SKM-1 treated with dmso at 0.1 percent for 144 hours (cell line): ENCODE measurements at regions not wholly inside any gene's neighbourhood (a gene's known extent, or its start where the extent isn't known, plus 50 kb on each side); places are given as distances from the start of the nearest gene placed in this dataset.

ENCODE experiments used
- DNase-seq: peaks from one replicate; lab custom pipeline; 2025; ENCODE audit not compliant: unreplicated experiment; lab: John Stamatoyannopoulos, UW

DNA sequence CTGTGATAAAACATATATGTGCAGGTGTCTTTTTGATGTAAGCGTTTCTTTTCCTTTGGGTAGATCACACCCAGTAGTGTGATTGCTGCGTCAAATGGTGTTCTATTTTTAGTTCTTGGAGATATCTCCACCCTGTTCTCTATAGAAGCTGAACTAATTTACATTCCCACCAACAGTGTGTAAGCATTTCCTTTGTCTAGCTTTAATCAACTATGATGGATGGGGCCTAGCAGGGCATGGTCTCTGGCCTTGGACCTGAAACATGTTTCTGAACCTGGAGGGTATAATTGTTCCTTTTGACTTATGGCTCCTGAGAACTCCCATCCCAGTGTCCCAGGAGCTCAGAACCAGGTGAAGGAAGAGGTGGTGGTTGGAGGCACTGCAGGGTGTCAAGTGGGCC, 93.9 kb downstream of the HAPSTR1 start:
- no peak for DNase-seq

DNA sequence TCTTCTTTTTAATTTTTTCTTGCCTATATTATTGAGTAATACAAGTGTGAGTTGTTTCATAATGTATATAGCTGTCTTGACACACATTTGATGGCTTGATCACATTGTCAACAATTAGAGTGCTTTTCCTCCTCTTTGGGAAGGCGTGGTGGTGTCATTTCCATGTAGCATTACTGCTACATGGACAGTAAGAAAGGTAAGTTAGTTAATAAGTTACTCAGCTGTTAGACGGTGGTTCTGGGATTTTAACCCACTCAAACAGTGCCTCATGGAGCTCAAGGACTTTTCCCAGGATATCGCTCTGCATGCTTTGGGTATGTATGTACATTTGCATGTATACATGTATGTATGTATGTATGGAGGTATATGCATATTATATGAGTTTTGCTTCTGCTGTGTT, 94.6 kb downstream of the HAPSTR1 start:
- DNase-seq = no peak

DNA sequence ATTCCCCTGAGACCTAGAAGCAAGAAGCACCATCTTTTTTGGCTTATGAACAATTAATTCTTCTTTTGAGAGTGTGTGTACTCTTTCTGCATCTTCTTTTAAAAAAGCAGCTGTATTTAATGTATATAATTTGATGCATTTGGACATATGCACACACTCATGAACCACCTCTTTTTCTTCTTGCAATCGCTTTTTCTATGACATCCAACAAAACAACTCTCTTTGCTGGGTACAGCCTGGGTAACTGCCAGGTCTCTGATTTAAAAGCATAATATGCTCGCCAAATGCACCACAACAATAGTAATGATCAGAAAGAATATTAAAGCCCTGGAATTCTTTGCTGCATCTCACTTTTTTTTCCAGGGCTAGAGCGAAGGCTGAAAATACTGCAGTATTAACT, 97.3 kb downstream of the HAPSTR1 start:
- no peak for DNase-seq

DNA sequence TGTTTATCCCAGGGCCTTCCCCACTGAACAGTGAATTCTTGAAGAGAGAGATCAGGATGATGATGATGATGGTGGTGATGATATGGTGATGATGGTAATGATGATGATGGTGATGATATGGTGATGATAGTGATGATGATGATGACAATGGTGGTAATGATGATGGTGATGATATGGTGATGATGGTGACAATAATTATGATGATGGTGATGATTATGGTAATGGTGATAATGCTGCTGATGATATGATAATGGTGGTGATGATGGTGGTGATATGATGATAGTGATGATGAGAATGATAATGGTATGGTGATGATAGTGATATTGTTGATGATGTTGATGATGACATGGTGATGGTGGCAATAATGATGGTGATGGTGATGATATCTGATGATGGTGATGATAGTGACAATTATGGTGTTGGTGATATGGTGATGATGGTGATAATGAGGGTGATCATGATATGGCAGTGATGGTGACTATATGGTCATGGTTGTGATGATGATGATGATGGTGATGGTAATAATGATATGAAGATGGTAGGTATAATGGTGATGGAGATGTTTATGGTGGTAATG, 99.9 kb downstream of the HAPSTR1 start:
- no peak for DNase-seq

DNA sequence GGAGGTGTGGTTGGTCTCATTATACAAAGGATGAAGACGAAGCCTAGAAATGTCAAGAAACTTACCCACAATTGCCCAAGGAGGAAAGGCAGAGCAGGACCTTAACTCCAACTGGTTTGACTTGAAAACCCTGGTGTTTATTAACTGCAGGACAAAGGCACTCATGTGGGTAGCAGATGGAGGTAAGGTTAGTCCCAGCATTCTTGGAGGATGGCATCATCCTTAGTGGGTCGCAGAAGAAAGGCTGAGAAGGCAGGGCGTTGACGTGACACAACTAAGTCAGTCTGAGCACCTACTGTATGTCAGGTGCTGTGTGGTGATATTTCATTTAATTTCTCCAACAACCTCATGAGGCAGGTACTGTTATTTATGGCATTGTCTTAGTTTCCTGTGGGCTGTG, 101.3 kb downstream of the HAPSTR1 start:
- DNase-seq = no peak

DNA sequence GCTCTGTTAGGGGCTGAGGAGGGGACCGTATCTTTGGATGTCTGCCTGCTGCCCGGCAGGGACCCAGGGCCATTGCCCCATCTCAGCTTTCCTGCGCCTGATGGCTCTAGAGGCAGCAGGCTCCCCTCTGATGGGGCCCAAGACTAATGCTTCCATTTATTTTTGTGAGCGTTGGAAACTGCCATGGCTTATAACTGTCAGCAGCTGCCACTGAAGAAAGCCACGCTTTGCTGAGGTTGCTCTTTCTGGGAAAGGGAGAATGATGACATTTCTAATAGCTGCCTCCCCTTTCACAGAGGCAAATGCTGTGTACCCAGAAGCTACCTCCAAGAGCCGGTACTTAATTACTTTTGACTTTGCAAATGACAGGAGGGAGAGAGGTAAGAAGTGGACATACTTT, 103.8 kb downstream of the HAPSTR1 start:
- DNase-seq = no peak

DNA sequence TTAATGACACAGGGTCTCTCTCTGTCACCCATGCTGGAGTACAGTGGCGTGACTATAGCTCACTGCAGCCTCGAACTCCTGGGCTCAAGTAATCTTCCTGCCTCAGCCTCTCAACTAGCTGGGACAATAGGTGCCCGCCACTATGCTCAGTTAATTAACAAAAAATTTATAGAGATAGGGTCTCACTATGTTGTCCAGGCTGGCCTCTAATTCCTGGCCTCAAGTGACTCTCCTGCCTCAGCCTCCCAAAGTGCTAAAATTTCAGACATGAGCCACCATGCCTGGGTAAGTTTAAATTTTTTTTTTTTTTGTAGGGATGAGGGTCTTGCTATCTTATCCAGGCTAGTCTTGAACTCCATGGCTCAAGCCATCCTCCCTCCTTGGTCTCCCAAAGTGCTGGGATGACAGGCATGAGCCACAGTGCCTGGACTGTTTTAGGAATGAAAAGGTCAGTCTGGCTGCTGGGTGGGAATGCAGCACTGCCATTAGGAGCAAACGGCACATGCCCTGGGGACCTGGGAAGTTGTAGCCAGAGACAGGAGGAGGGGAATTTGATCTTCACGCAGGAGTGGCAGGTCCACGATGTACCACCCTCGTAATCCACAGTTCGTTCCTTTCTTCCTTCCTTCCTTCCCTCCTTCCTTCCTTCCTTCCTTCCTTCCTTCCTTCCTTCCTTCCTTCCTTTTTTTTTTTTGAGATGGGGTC, 106.7 kb downstream of the HAPSTR1 start:
- no peak for DNase-seq

DNA sequence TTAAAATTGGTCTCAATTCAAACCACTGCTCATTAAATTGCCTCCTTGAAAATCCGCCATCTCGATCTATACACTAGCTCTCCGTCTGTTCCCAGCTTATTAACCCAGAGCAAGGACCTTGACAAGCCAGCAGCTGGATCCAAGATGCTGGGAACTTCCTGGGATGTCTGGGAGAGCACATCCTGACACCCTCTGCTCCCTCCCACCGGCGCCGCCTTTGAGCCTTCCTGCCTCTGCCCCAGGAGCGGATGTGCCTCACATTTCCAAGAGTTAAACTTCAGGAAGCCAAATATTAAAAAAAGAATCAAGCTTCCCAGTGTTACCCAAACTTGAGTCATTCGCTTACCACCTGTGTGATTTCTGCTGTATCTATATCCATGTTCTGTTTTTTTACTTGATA, 107.9 kb downstream of the HAPSTR1 start:
- DNase-seq = no peak

DNA sequence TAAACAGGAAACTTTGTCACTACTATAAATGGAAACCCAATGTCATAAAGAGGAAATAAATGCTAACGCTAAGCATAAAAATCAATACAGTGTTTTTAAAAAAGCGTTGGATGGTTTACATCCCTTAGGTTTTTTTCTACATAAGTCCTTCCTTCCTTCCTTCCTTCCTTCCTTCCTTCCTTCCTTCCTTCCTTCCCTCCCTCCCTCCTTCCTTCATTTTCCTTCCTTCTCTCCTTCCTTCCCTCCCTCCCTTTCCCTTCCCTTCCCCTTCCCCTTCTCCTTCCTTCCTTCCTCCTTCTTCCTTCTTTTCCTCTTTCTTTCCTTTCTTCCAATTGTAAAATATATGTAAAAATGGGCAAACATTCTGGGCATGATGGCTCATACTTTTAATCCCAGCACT, 108.3 kb downstream of the HAPSTR1 start:
- DNase-seq = no peak

DNA sequence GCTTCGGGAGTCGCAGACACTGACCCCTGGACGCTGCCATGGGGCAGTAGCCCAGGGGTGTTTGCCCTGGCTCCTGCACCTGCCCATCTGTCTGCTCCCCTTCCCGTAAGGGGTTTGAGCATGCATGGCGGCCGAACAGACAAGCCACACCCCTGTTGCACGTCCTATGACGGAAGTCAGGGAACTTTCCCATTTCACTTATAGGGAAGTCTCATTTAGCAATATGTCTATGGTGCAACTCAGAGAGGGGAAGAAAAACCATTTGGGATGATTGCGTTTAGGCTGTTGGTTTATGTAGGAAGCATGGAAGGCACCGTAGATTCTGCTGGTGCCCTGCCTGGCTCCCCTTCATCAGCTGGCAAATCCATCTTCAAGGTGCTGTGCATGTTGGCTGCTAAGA, 112.5 kb downstream of the HAPSTR1 start:
- no peak for DNase-seq

DNA sequence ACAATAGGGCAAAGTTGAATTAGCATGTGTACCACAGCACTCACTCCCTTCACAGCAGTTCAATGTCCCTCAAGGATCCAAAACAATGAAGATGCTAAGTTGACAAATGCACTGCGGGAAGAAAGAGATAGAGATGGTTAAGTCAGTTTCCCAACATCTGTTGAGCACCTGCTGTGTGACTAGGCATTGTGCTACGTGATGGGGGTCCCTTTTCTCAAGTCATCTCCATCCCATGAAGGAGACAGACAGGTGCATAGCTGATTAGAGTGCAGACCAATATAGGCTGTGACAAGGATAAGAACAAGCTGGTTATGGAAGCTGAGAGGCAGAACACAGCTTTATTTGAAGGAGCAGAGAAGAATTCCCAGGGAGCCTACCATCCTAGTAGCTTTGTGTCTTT, 114.2 kb downstream of the HAPSTR1 start:
- no peak for DNase-seq

DNA sequence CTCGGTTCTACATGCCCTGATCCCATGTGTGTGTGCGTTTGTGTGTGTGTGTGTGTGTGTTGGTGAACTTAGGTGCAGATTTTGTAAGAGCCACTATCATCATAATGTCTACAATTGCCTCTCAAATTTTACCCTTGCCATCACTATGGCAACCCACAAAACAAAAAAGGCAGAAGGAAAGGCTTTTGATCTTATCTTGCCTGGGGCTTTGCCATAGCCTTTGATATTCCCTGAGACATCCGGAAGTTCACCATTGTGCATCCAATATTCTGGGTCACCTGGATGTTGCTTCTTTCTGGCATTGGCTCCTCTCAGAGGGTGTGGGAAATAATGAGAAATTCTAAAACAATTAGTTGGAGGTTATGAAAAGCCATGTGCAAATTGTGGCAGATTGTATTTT, 114.7 kb downstream of the HAPSTR1 start:
- no peak for DNase-seq

DNA sequence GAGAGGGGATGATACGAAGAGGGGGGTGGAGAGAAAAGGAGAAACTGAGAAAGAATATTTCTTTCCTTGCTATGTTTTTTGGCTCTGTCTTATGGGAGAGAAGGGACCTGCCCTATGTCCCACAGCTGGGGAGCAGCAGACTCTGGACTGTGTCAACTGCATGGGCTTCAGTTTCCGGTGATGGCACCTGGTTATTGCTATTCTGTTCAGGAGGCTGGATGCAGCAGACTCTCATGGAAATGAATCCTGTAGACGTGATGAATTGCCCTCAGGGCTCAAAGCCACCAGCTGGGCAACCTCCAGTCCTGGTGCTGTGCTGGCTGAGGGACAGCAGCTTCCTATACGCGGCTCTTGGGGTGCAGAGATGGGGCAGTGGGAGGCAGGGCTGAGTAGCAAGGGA, 121.2 kb downstream of the HAPSTR1 start:
- DNase-seq = no peak

DNA sequence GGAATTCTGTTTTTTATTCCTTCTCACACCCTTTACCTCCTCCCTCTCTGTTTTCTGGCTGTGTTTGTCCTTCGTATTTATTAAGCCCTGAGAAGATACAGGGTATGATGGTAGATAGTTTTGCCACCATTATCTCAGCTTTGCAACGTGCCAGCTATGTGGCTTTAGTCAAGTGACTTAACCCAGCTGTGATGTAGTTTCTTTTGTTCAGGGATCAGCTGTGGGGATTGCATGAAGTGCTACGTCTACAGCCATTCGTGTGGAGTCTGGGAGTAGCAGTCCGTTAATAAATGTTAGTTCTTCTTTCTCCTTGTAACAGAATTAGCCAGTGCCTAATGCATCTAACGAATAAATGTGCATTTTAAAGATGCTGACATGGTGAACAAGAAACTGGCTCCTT, 128.4 kb downstream of the HAPSTR1 start:
- DNase-seq = no peak

DNA sequence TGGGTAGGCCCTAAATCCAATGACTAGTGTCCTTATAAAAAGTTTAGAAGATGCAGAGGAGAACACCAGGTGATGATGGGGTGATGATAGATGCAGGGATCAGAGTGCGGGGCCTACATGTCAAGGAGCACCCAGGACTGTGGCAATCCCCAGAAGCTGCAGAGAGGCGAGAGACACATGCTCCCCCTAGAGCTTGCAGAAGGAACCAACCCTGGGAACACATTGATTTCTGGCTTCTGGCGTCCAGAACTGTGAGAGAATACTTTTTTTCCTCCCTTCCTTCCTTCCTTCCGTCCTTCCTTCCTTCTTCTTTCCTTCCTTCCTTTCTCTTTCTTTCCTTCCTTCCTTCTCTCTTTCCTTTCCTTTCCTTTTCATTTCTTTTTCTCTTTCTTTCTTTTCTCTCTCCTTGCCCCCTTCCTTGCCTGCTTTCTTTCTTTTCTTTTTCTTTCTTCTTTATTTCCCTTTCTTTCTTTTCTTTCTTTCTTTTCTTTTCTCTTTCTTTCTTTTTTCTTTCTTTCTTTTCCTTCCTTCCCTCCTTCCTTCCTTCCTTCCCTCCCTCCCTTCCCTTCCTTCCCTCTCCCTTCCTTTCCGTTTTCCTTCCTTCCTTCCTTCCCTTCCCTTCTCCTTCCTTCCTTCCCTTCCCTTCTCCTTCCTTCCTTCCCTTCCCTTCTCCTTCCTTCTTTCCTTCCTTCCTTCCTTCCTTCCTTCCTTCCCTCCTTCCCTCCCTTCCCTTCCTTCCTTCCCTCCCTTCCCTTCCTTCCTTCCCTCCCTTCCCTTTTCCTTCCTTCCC, 134.3 kb downstream of the HAPSTR1 start:
- DNase-seq = peak; percentile 9

DNA sequence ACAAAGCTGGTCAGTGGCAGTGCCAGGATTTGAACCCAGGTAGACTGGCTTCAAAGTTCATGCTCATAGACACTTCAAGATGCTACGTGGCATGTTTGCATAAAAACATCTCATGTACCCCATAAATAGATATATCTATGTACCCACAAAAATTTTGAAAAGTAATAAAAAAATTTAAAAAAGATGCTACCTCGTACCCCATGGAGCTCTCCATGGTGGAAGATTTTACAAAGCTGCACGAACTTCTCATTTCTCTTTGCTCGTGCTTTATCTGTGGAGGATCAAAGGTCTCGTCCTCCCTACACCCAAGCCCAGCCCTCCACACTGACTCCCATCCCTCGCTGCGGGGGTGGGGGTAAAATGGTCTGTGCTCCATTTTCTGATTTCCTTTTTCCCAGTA, 135.5 kb downstream of the HAPSTR1 start:
- no peak for DNase-seq

DNA sequence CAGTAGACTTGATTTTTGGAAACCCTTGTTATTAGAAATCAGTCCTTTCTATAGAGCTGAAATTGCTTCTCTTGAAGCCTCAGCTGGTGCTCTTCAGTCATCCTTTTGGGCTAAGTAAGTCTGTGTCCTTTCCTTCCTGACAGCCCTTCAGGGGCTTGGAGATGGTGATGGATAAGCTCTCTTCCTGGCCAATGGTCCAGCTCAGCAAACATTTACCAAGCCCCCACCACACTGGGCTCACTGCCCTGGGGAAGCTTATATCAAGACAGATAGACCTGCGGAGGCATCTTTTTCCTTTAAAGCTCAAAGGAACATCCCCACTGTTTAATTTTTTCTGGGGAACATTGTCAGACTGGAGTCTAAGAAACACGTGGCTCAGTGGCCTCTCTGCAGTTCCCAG, 139.6 kb downstream of the HAPSTR1 start:
- no peak for DNase-seq

DNA sequence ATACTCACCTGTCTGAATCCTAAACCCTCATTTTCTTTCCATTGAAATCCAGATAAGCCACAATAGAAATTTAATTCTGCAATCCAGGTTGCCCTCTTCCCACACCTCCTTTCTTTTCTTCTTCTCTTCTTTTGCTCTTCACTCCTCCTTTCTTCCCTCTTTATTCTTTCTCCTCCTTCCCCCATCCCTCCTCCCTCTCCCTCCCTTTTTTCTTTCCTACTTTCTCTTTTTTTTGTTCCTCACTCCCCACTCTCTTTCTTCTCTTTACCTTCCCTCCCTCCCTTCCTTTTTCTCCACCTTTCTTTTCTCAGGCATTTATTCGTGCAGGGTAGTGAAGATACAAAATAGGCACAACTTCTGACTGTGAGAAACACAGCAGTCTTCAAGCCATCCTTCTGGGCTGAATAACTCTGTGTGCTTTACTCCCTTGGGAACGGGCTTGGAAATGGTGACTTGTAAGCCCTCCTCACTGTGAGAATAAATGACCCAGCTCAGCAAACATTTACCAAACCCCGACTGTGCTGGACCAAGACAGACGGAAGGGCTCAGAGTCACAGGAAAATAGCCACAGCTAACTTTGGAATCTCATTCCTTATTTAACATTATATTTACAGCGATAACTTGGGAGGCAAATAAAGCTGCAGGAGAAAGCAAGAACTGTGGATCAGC, 140.8 kb downstream of the HAPSTR1 start:
- DNase-seq = no peak

DNA sequence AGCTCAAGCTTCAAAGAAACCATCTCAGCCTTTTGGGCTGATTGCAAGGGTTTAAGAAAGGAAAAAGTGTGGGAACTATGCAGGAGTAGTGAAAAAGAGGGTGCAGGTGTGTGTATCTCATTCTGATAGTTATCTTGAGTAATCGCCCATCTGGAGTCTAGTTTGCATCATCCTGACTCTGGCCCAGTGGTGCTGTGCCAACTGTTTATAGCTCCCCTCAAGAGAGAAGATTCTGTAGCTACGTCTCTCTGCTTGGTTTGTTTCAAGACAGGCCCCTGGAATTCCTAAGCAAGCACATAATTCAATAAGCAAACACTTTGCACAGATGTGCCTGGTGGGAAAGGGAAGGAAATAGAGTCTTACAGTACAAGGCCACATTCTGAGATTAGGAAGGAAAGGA, 144.4 kb downstream of the HAPSTR1 start:
- DNase-seq = no peak

DNA sequence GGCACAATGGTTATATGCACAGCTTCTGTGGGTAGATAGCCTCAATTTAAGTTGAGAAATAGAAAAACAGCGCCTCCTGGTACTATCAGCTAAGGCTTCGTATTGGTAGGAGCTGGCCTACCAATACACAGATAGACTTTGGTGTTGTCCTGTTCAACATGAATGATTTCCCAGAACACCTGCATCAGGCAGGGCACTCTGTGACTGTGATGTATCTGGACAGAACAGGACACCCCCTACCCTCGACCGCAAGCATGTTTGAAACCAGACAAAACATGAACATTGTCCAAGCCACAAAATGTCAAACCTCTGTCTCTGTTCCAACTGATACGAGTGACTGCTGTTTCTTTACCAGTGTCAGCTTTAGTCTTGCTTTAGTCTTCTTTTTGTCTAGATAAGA, 144.9 kb downstream of the HAPSTR1 start:
- no peak for DNase-seq

DNA sequence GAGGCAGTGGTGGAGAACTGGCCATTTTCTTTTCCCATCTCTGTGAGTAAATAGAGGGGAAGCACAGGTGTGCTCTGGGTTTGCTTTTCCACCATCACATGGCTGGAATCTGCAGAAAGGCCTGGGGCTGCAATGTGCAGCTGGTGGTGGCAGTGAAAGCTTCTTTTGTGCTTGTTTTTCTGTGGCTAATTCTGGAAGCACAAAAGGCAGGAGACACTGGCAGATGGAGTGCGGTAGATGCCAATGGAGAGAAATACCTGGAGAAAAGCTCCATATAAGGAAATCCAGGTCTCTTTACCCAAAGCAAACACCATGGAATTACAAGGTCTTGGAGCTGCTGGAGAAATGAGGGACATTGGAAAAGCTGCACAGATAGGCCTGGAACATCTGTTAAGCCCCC, 146.9 kb downstream of the HAPSTR1 start:
- no peak for DNase-seq

DNA sequence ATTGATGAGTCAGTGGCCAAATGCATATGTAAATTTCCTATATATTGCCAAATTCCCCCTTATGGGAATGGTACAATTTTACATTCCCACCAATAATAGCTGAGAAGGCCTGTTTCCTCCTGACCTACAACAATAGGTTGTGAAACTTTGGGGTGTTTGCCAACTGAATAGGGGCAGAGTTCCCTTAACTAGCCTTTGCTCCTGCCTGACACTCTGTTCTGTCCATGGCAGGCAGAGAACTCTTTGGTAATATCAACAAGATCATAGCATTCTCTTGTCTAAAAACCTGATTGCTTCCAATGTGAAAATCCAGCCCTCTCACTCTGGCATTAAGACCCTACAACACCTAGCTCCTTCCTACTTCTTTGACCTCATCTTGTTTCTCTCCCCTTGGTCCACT, 149.7 kb downstream of the HAPSTR1 start:
- no peak for DNase-seq
